Endothelial cell (in vitro differentiated cells): ENCODE measurements at regions not wholly inside any gene's neighbourhood (a gene's known extent, or its start where the extent isn't known, plus 50 kb on each side); places are given as distances from the start of the nearest gene placed in this dataset.

Experiments
- DNase-seq: peaks from one replicate; pipeline ENCODE4 v3.0.0; 2021; ENCODE audit warnings: low spot score
- H3K27ac Mint-ChIP-seq: one replicate; pipeline ENCODE4 v1.8.0; 2021; ENCODE audit warnings: mixed read lengths, inconsistent platforms; ENCODE audit not compliant: unreplicated experiment
- H3K27me3 Mint-ChIP-seq: one replicate; pipeline ENCODE4 v1.8.0; 2021; ENCODE audit warnings: mild to moderate bottlenecking, moderate library complexity, mixed read lengths, inconsistent platforms; ENCODE audit not compliant: unreplicated experiment
- H3K36me3 Mint-ChIP-seq: one replicate; pipeline ENCODE4 v1.8.0; 2021; ENCODE audit warnings: mild to moderate bottlenecking, low read depth, mixed read lengths, inconsistent platforms; ENCODE audit not compliant: unreplicated experiment
- H3K4me1 Mint-ChIP-seq: one replicate; pipeline ENCODE4 v1.8.0; 2021; ENCODE audit warnings: mild to moderate bottlenecking, mixed read lengths, inconsistent platforms; ENCODE audit not compliant: unreplicated experiment
- H3K4me3 Mint-ChIP-seq: one replicate; pipeline ENCODE4 v1.8.0; 2021; ENCODE audit warnings: mild to moderate bottlenecking, mixed read lengths, inconsistent platforms; ENCODE audit not compliant: unreplicated experiment
- H3K9me3 Mint-ChIP-seq: one replicate; pipeline ENCODE4 v1.8.0; 2021; ENCODE audit warnings: mixed read lengths, inconsistent platforms; ENCODE audit not compliant: unreplicated experiment
- TF ChIP-seq, protein P1 (sequence below): fragments of 200-600 bp; sonication (generic); IDR thresholded peaks from one replicate; pipeline ENCODE4 v1.5.0; 2021; ENCODE audit warnings: antibody characterized with exemption; ENCODE audit not compliant: unreplicated experiment

DNA sequence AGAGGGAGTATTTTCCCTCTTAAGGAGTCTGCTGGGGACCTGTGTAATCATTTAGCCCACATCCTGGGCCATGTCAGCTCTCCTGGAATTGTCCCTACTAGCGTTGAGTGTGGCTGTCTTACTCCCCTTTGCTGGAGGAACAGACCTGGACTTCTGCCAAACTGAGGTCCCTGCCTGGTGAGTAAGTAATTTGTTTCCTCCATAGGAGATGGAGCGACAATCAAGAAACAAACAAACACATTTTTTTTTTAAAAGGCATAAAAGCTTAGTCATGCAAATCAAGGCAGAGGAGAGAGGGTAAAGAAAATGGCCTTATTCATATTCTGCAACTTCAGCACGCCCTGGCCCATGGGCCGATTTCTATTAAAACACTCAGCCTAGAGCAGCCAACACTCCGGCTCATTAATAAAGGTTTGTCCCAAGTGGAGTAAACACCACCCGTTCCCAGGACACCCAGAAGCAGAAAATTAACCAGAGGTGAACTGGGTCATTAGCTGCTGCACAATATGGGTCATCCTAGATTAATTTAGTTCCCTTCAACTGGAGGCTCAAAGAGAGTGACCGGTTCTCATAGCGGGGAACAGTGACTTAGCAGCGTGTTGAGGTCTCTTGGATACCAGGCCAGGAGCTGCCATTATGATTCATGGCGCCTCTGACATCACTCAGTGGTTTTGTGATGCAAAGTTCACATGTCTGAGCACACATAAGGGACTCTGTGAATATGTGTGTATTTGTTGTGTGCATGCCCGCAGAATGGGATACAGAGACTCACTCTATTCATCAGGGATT, 165.0 kb upstream of the SULF2 start:
- TF ChIP-seq, protein P1, sequence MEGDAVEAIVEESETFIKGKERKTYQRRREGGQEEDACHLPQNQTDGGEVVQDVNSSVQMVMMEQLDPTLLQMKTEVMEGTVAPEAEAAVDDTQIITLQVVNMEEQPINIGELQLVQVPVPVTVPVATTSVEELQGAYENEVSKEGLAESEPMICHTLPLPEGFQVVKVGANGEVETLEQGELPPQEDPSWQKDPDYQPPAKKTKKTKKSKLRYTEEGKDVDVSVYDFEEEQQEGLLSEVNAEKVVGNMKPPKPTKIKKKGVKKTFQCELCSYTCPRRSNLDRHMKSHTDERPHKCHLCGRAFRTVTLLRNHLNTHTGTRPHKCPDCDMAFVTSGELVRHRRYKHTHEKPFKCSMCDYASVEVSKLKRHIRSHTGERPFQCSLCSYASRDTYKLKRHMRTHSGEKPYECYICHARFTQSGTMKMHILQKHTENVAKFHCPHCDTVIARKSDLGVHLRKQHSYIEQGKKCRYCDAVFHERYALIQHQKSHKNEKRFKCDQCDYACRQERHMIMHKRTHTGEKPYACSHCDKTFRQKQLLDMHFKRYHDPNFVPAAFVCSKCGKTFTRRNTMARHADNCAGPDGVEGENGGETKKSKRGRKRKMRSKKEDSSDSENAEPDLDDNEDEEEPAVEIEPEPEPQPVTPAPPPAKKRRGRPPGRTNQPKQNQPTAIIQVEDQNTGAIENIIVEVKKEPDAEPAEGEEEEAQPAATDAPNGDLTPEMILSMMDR, result no peak
- no peaks in the 10 kb centered on the region for H3K36me3 Mint-ChIP-seq
- H3K27me3 Mint-ChIP-seq, result peaks cover 2% of the 10 kb centered on the region
- no peak overlapping the region for H3K27ac Mint-ChIP-seq
- H3K4me1 Mint-ChIP-seq, result no peaks in the 10 kb centered on the region
- no peak overlapping the region for H3K4me3 Mint-ChIP-seq
- no peak for DNase-seq
- H3K9me3 Mint-ChIP-seq, result no peaks in the 10 kb centered on the region

DNA sequence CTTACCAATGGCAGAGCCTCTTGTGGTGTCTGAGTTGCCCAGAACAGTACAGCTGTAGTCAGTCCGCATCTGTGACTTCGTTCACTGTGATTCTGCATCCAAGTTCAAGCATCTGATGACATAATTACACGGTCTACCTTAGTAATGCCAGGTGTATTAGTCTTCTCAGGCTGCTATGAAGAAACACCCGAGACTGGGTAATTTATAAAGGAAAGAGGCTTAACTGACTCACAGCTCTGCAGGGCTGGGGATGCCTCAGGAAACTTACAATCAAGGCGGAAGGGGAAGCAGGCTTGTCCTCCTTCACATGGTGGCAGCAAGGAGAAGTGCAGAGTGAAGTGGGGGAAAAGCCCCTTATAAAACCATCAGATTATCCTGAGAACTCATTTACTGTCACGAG, 163.9 kb upstream of the SULF2 start:
- no peak for DNase-seq
- no peak overlapping the region for H3K27ac Mint-ChIP-seq
- H3K9me3 Mint-ChIP-seq, result no peaks in the 10 kb centered on the region
- H3K27me3 Mint-ChIP-seq, result peaks cover 2% of the 10 kb centered on the region
- H3K36me3 Mint-ChIP-seq, result no peaks in the 10 kb centered on the region
- H3K4me3 Mint-ChIP-seq, result no peak overlapping the region
- TF ChIP-seq, protein P1, result no peak
- H3K4me1 Mint-ChIP-seq, result no peaks in the 10 kb centered on the region

DNA sequence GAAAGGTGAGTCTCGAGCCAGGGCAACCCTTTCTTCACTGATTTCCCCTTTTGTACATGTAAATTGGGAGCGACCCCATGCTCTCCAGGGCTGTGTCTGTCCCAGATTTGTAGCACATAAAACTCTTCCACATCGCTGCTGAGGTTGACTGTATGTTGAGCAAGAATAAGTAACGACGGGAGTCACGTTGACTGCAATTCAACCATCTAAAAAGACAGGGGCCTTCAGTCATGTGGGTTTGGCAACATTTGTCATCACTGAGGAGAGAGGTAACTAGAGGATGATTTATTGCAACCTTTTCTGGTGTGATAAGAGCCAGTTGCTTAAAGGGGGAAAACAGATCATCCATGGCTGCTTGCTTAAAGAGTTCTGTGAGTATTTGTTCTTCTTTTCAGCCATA, 159.4 kb upstream of the SULF2 start:
- TF ChIP-seq, protein P1, result no peak
- H3K27me3 Mint-ChIP-seq, result peaks cover 5% of the 10 kb centered on the region
- no peaks in the 10 kb centered on the region for H3K36me3 Mint-ChIP-seq
- no peak for DNase-seq
- H3K4me1 Mint-ChIP-seq, result no peaks in the 10 kb centered on the region
- H3K9me3 Mint-ChIP-seq, result no peaks in the 10 kb centered on the region
- H3K27ac Mint-ChIP-seq, result no peak overlapping the region
- H3K4me3 Mint-ChIP-seq, result no peak overlapping the region

DNA sequence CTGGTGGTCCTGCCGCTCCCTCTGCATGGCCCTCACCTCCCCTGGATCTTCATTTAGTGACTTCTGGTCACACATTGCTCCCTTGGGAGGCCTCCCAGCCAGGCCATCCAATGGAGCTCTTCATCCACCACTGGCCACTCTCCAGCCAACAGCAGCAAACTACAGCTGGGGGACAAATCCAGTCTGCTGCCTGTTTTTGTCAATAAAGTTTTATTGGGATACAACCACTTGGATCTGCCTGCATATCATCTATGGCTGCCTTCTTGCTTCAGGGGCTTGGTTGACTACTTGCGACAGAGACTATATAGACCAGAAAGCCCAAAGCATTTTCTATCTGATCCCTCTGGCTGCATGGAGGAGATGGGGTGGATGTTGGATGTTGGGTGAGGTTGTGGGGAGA, 156.6 kb upstream of the SULF2 start:
- peaks cover 5% of the 10 kb centered on the region for H3K27me3 Mint-ChIP-seq
- no peak for DNase-seq
- TF ChIP-seq, protein P1, result no peak
- no peaks in the 10 kb centered on the region for H3K36me3 Mint-ChIP-seq
- H3K27ac Mint-ChIP-seq, result no peak overlapping the region
- no peak overlapping the region for H3K4me3 Mint-ChIP-seq
- no peaks in the 10 kb centered on the region for H3K4me1 Mint-ChIP-seq
- no peaks in the 10 kb centered on the region for H3K9me3 Mint-ChIP-seq

DNA sequence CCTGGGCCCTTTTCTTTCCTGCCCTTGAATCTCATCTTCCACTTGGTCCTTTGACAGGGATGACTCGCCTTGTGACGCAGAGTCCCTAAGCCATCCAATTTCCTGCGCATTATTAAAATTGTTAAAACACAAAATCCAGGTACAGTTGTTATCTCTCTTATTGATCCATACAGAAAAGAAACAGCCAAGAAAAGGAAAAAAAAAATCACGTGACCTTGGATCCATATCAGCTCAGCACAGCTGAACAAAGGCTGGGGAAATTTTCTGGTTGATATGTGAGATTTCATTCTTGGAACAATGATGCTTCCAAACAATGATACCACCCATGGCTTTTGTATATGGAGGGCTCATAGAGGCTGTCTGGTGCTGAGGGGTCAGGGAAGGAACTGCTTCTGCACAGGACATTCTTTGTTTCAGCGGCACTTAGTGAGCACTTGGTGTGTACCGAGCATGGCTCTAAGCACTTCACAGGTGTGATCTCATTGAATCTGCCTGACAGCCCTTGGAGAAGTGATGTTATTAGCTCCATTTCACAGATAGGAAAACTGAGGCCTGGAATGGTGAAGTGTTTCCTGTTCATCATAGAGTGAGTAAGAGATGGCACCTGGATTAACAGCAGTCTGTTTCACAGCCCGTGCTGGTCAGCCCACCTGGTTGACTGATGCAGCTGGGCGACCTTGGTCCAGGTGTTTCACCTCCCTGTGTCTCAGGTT, 155.0 kb upstream of the SULF2 start:
- H3K36me3 Mint-ChIP-seq, result no peaks in the 10 kb centered on the region
- no peaks in the 10 kb centered on the region for H3K4me1 Mint-ChIP-seq
- H3K9me3 Mint-ChIP-seq, result no peaks in the 10 kb centered on the region
- peaks cover 5% of the 10 kb centered on the region for H3K27me3 Mint-ChIP-seq
- no peak overlapping the region for H3K4me3 Mint-ChIP-seq
- H3K27ac Mint-ChIP-seq, result no peak overlapping the region
- no peak for DNase-seq
- TF ChIP-seq, protein P1, result no peak
